HFF-Myc (cell line): ENCODE measurements at regions not wholly inside any gene's neighbourhood (a gene's known extent, or its start where the extent isn't known, plus 50 kb on each side); places are given as distances from the start of the nearest gene placed in this dataset.

Experiments
- DNase-seq: peaks from one replicate; pipeline ENCODE4 v3.0.0-alpha.2; 2011; ENCODE audit warnings: low read depth; ENCODE audit errors: extremely low read depth
- H3K4me3 ChIP-seq: replicated peaks from 2 replicates; pipeline ENCODE4 v1.5.1; 2011; ENCODE audit warnings: low read depth, mild to moderate bottlenecking, control low read depth, low read length
- CTCF ChIP-seq: IDR thresholded peaks from 2 replicates; pipeline ENCODE4 v1.5.1; 2012; ENCODE audit warnings: mild to moderate bottlenecking, low read depth, low read length, control low read depth; ENCODE audit errors: missing control alignments

GRCh38 chr17:72022328-72023275, 98.2 kb upstream of the SOX9 start:
- DNase-seq, result no peak
- no peak for TF ChIP-seq CTCF
- no peak overlapping the region for H3K4me3 ChIP-seq

- DNase-seq, result no peak
- no peak for TF ChIP-seq CTCF
- no peak overlapping the region for H3K4me3 ChIP-seq
These were observed 96.4 kb upstream of the SOX9 start for GRCh38 chr17:72024457-72024856.

- H3K4me3 ChIP-seq, result no peak overlapping the region
- DNase-seq, result no peak
- TF ChIP-seq CTCF, result no peak
These were observed 95.7 kb upstream of the SOX9 start for GRCh38 chr17:72025113-72025512.

GRCh38 chr17:72030067-72030899, 90.5 kb upstream of the SOX9 start:
- TF ChIP-seq CTCF, result peak; percentile 47
- peak; percentile 15 for DNase-seq
- peak overlapping the region; percentile 43 for H3K4me3 ChIP-seq

GRCh38 chr17:72031219-72031884, 89.5 kb upstream of the SOX9 start:
- no peak for DNase-seq
- no peak for TF ChIP-seq CTCF
- H3K4me3 ChIP-seq, result no peak overlapping the region

GRCh38 chr17:72033334-72033733, 87.5 kb upstream of the SOX9 start:
- DNase-seq, result no peak
- TF ChIP-seq CTCF, result no peak
- H3K4me3 ChIP-seq, result no peak overlapping the region
